ENCODE measurements at regions not wholly inside any gene's neighbourhood (a gene's known extent, or its start where the extent isn't known, plus 50 kb on each side); places are given as distances from the start of the nearest gene placed in this dataset.

DNA sequence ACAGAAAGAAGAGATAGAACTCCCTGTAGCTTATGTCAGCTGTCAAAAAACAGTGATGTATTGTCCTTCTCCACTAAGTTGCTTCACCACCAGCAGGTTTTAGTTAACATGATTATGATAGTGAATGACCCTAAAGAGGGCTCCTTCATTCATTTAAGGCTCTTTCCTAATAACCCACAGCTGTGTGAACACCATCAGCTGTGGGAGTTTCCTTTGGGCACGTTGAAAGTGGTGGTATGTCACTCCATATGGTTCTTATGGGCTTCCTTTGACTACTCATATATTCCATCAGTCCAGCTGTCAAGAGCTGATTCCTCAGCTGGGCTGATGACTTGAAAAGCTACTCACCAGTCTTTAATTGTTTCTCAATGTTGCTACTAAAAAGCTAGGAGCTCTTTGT lies 210.3 kb downstream of the UBE2E3 start:
- DNase-seq: peak; percentile 27

DNA sequence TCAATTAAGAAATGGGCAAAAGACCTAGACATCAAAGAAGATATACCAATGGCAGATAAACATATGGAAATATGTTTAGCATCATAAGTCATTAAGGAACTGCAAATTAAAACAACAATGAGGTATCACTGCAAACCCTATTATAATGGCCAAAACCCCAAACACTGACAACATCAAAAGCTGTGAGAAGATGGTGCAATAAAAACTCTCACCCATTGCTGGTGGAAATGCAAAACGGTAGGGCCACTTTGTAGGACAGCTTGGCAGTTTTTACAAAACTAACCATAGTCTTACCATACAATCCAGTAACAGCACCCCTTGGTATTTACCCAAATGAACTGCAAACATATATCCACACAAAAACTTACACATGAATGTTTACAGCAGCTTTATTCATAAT lies 213.1 kb downstream of the UBE2E3 start:
- DNase-seq: no peak

DNA sequence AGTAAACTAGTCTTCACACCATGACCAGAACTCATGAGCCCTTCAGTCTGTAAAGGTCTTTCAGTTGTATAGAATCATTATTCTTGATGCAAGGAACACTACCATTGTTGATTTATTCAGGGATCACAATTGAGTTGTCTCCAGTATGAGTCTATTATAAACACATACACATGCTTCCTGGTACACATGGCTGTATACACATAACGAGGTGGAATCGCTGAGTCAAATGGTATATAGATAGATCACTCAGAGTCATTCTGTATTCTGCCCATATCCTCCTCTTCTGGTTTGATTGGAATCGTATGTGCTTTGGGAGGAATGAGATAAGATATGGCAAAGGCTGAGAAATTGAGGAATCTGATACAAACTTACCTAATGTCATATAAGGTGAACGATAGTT lies 216.0 kb downstream of the UBE2E3 start:
- no peak for DNase-seq

DNA sequence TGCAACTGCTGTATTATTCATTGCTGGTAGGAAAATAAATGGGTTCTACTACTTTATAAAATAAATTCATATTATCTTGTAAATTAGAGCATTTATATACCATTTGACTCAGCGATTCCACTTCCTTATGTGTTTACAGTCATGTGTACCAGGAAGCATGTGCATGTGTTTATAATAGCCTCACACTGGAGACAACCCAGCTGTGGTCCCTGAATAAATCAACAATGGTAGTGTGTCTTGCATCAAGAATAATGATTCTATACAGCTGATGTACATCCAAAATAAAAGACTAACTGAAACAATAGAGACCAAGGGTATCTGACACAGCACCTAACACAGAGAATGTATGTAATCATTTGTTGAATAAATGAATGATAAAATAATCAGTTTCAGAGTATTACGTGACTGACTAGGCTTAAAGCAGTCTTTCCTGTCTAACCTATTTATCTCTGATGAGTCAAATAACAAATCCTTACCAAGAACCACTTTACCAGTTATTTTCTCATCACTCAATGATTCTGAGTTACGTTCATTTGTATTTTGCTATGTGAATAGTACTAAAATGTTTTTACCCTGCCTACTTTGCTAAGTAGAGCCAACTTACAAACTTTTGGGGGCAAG lies 216.8 kb downstream of the UBE2E3 start:
- DNase-seq: no peak

DNA sequence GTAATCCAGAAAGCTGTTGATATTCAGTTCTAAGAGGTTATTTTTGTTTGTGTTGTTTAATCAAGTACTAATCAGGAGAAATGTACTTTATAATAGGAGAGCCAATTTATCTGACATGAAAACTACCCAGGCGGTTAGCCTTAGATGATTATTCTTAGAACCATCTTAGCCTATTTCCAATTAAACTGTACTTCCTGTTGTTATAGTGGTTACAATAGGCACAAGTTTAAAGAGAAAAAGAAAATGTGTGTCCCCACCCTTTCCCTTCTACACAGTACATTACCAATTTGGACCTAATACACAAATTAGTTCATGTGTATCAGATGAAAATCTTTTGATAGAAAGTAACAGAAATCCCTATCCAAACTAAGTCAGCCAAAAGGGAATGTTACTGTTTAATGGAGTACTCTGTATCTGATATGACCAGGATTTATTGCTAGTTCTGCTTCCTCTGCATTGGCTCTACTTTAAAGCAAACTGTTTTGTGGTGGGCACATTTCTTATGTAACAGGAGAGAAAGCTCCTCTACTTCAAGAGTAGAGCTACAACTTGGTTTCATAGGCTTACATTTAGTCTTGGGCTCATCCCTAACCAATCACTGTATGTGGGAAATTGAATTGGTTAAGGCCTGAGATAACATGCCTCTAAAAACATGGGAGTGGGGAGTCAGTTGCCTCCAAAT lies 217.9 kb downstream of the UBE2E3 start:
- DNase-seq: no peak

DNA sequence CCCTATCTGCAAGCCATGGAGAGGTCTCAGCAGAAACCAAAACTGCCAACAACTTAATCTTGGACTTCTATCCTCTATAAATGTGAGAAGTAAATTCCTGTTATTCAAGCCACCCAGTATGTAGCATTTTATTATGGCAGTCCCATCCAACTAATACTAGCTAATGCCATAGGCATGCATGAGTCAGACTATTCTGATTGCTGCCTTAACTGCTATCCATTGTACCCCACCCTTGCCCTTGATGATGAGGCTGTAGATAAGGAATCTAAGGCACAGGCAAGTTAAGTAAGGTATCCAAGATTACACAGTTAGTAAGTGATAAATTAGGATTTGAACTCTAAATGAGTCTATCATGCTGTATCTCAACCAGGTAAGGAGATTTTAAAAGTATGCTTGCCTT lies 223.0 kb downstream of the UBE2E3 start:
- DNase-seq: no peak

DNA sequence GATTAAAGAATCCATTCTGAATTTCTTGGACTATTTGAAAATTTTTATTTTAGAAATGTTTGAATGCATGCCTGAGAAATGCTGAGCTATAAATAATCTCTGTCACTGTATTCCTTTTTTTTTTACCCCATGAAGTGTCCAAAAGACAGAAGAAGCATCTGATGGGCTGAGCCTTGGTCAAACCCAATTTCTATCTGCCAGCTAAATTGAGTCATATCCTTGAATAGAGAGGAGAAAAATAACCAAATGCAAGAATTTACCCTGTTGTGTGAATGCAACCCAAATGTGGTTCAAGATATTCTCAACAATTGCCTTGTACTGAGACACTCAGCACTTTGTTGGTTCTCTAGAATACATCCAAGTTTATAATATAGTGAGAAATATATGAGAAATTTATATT lies 223.5 kb downstream of the UBE2E3 start:
- DNase-seq: no peak

DNA sequence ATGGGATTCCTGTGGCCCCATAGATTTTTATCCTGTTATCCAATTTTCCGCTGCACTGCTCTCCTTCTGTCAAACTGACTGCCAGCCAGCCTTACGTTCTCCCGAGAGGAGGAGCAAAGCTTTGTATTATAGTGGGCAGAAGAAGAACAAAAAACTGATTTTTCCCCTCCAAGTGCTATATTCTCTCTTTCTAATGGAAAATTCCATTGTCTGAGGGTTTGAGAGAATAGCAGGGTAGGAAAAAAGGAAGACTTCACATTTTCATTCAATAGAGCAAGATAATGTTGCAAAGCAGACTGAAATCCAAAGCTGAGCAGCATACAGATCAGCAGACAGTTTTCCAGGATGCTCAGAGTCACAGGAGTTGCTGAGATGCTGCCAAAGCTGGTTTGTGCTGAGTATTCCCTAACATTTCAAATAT lies 238.0 kb downstream of the UBE2E3 start:
- DNase-seq: peak; percentile 70

DNA sequence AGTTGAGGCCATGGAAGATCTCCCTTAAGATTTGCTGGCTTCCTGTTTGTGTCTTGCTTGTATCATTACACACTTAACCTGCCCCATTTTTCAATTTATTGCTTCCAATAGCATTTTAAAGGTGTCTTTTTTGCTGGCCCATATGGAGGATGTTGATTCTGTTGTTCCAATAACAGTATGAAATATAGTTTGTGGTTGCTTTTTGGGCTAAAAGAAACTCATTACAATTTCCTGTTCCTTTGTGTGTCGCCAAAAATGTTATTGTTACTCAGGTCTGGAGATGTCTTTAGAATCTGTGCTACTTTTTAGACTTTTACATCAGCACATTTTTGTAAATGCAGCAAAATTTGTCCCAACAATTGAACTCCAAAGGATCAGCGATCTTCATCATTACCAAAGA lies 234.0 kb upstream of the ITGA4 start:
- no peak for DNase-seq

DNA sequence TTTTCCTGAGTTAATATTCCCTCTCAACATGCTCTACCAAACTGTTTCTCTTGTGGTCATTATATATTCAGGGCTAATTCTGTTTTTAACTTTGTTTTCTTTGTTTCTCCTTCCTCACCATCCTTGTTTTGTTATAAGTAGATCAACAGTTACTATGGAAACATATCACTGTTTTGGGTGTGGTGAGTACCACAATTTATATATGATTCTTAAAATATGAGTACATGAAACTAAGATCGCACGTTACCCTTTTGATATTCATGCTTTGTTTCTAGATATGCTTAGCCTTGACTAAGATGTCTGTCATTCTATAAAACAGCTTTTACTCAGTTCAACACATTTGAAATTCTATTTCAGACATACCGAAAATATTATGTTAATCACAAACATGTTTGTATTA lies 232.3 kb upstream of the ITGA4 start:
- no peak for DNase-seq

DNA sequence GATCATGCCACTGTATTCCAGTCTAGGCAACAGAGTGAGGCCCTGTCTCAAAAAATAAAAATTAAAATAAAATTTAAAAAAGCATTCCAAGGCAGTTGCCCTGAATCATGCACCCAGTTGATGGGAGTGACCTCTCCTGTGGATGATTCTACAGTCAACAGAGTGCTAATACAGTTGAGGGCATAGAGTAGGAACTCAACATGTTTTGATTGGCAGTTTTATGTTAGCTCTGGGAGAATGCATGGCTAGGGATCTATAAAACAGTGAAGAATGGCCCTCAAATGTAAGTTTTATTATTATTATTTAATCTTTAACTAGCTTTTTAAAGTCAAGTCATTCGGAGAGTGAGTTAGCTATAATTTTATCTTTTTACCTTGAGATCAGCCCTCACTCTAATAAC lies 228.5 kb upstream of the ITGA4 start:
- no peak for DNase-seq

DNA sequence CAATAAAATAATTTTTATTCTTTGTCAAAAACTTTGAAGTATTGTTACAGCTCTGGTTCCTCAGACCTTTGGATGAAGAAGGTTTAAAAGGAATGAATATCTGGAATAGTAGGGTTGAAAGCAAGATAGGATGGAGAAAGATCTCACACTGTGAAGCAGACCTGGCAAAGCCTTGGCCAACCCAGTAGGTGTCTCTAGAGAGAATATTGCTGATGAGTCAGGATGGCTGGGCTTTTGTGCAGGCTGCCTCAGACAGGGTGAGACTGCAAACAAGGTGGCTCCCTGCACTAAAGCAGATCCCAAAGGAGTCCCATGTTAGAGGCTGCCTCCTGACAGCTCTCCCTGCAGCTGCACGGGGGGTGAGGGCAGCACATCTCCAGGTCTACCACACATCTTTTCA lies 226.0 kb upstream of the ITGA4 start:
- no peak for DNase-seq

DNA sequence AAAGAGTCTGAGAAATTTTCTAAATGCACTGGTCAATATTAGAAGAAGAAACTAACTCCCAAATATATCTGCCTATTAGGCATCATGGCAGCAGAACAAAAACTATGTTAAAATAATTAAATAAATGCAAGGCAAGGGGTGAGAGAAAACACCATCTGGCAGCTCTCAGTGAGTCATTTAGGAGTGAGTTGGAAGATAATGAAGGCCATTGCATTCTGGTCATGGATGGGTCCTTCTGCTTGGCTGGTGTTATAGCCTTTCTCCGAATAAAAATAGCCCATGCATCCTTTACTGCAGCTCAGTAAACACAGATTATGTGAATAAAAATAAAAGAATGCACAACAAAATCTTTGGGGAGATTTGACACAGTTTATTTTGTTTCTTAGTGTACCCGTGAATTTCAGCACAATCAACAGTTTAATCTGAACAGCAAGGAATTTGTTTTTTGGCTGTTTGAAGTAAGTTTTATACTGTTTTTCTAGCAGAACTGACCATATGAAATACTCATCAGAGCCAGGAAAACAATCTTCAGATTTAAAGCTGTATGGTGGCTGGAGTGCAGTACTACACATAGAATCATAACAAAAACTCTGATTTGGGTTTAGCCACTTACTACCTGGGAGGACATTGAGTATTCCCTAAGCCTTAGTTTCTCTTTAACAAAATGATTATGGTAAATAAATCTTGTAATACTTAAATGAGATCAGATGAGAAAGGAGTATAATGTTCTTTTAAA lies 225.1 kb upstream of the ITGA4 start:
- no peak for DNase-seq

DNA sequence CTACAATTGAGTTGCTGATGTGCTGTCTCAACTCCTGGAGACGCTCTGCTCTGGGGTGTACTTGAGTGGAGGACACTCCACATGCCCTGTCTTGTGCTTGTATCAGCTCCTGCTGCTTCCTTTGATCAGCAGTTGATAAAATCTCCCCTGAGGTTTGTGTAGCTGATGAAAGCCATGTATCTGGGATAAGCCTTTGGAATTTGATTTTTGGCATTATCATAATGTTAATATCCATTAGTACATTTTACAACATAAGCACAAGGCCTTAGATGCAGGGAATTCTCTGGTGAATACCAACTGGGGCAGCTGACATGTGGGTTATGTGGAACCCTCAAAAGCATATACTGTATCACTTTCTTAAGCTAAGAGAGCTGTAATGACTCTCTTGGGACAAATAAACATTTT lies 222.7 kb upstream of the ITGA4 start:
- DNase-seq: no peak

DNA sequence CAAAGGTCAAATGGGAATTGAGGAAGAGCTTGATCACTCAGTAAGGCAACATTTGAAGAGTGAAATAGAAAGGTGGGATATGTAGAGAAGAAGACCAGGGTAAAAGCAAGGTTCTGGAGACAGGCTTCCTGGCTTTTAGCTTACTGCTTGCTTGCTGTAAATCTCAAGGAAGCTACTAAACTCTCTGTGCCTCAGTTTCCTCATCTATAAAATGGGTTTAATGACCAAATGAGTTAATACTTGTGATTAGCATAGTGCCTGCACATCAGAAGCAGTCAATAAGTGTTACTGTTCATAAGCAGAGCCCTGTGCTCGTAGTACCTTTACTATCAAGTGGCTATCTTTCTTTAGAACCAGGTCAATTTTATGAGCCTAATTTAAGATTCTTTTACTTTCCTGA lies 222.2 kb upstream of the ITGA4 start:
- DNase-seq: no peak

DNA sequence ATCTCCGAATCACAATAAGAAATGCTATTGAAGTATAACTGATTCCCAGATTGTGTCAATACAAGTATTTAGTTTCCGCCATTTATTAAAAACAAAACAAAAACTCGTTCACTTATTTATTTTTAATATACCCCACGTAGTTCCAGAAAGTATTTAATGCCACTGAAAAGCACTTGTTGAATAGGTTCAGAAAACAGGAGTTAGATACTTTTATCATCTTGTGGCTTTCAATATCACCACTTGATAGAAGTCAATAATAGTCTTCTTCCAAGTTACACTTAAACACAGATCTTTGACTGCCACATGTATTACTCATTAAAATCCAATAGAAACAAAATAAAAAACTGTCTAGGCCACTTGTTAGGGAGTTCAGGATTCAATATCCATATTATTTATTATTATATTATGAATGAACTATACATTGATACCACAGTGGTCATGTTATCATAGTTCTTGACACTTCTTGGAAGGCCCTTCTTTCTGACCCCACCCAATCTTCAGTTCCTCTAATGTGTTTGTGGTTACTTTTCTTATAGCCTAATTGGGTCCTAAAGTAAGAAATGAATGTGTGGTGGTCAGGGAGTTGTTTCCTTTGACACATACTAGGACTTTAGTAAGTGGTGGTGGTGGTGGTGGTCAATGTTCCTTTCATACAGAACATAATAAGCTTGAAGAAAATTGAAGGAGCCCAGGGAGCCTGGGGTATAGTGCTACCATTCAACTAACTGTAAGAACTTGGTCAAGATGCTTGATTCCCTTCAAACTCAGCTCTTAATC lies 221.3 kb upstream of the ITGA4 start:
- no peak for DNase-seq

DNA sequence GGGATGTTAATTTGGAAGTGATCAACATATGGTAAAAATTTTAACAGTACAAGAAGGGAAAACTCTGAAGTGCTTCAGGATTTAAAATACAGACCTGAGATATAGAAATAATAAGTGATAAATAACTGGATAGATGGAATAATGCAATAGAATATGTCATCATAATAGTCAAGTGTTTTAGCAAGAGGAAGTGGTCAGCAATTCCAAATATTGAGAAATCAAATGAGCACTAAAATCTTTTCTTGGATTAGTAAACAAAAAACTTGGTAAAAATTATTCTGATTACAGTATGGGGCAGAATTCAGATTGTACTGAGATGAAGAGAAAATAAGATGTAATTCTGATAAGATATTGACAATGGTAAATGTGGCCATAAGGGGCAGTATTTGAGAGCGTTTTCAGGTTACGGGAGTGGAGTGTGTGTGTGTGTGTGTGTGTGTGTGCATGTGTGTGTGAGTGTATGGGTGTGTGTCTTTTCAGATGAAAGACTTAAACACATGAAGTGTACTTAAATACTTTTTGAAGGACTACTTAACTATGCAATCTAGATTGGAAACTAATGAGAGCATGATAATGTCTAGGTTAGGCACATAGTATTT lies 217.9 kb upstream of the ITGA4 start:
- no peak for DNase-seq

DNA sequence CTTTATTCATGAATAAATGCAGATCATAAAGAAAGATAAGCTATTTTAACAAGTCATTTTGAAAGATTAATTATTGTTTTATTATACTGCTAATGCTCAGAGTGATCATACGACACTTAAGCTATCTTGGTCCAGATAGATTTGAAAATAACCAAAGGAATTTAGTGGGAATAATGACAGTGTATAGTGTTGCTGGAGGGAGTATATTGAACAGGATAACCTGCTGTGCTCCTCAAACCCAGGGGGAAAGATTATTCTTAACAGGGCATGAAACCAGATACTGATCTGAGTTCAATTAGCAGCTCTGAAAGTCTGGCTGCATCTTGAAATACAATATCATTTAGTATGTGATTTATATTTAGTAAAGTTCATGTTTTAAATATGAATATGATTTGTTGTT lies 216.3 kb upstream of the ITGA4 start:
- DNase-seq: no peak

DNA sequence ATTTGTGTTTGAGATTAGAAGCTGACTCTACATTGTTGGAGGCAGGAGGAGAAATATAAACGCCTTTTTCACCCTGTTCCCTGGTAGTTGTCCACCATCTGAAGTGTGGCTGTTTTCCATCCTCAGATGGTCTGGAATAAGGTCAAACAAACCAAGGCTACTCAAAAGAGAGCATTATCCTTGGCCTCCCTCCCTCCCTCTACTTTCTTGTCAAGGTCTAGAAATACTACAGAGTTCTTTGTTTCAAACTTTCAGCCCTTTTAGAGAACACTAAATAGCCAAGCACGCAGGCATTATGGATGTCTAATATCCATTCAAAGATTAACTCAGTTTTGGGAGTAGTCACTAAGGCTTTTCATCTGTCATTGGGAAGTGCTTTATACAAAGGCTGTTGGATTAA lies 215.8 kb upstream of the ITGA4 start:
- no peak for DNase-seq

DNA sequence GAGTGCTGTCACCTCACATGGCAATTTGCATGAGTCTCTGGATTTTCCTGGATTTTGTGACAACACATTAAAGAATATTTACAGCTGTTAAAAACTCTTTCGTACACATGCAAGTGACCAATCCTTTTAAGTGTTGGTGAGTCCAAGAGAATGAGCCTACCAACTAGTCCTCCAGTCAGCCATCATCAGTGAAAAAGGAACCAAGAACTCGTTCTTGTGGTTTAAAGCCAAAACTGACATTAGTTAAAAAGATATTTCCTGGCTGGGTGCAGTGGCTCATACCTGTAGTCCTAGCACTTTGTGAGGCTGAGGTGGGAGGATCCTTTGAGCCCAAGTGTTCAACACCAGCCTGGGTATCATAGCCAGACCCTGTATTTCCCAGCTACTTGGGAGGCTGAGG lies 215.4 kb upstream of the ITGA4 start:
- DNase-seq: no peak

DNA sequence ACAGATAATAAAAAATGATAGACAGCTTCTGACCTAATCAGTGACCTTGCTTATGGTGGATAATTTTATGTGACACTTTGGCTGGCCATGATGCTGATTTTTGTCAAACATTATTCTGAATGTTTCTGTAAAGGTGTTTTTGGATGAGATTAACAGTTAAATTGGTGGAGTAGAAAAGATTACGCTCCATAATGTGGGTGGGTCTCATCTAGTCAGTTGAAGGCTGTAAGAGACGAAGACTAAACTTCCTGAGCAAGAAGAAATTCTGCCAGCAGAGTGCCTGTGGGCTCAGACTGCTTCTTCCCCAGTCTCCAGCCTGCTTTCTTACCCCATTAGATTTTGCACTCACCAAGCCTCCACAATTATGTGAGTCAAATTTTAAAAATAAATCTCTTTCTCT lies 214.9 kb upstream of the ITGA4 start:
- no peak for DNase-seq

DNA sequence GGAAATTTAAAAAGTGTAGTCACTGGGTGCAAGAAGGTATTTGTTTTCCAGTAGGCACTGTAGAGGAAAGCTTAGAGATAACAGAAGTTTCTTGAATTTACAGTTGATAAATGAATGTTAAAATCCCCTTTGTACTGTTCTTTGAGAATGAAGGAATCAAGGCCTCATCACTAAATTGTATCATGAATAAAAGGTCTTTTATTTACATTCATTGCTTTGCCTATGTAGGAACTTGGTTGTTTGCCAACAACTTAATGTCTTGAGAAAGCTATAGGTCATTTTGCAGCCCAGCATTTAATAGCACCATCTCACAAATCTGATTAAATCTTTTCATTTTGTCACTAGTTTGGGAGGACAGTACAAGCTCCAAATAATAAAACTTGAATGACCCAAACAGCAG lies 213.9 kb upstream of the ITGA4 start:
- no peak for DNase-seq

DNA sequence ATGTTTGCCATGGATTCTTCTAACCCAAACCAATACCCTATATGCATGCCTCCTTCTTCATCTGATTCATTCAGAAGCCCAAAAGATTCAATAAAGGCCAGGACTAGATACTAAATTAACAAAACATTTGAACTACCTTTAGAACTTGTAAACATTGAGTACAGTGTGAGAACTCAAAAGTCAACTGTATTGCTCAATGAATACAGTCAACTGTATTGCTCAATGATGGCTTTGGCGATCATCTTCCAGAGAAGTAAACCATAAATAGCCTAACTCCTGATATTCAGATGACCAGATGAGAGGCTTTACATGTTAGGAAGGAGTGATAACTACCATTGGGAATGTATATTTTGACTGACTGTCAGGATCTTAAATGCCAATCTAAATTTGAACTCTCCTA lies 206.5 kb upstream of the ITGA4 start:
- no peak for DNase-seq

All from retina (tissue), 1 donor.